ENCODE measurements at regions not wholly inside any gene's neighbourhood (a gene's known extent, or its start where the extent isn't known, plus 50 kb on each side); places are given as distances from the start of the nearest gene placed in this dataset.

DNA sequence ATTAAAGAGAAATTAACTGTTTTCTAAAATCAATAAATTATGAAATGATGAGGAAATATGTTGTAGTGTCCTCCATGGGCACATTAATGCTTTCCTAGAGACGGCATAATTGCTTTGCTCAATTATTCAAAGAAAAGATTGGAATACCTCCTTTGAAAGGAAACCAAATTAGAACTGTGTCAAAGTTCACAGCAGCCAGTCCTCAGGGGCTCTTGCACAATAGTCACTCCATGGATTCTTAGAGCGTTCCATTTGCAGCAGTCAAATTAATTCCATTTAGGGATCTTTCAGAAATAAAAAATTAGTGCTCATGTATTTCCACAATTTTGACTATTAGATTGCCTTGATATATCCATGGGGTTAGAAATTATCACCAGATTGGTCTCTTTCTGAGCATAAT, 841.6 kb upstream of the DPPA4 start:
- intact Hi-C loops (cut with micrococcal nuclease): no loop called here
- Histone ChIP-seq H3K27ac (replicated peaks) (no peak overlapping the region), H3K27me3 (ENCODE audit: low read depth) (no peaks in the 10 kb centered on the region), H3K4me3 (no peak overlapping the region), H3K9me3 (replicated peaks) (no peaks in the 10 kb centered on the region), H3K36me3 (no peaks in the 10 kb centered on the region), H3K4me1 (peaks cover 14% of the 10 kb centered on the region)
- TF ChIP-seq CTCF (IDR thresholded peaks at IDR 0.05; ENCODE audit: borderline replicate concordance): no peak
- no peak for DNase-seq

DNA sequence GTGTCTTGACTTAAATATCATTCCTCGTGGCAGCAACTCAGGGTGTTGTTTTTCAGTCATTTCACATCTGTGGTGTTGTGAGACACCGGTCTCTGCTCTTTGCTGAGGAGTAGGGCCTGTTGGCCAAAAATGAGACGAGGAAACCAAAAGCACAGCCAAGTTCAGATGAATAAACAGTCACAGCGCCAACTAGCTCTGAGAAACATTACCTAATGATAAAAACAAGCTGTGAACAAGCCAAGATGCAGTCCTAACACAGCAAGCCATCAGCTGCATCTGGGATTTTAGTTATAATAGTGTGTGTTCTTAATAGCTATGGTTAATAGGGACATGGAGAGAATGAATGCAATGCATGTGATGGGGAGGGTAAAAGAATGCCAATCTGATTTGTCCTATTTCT, 843.4 kb upstream of the DPPA4 start:
- TF ChIP-seq CTCF (IDR thresholded peaks at IDR 0.05; ENCODE audit: borderline replicate concordance): peak; percentile 28
- no peaks in the 10 kb centered on the region for H3K27me3 ChIP-seq (ENCODE audit: low read depth)
- H3K36me3 ChIP-seq: no peaks in the 10 kb centered on the region
- DNase-seq: peak; percentile 14
- H3K27ac ChIP-seq (replicated peaks): peak overlapping the region; percentile 9
- H3K4me3 ChIP-seq: no peak overlapping the region
- no peaks in the 10 kb centered on the region for H3K9me3 ChIP-seq (replicated peaks)
- intact Hi-C loops (cut with micrococcal nuclease): no loop called here
- peaks cover 14% of the 10 kb centered on the region for H3K4me1 ChIP-seq

- no peak for TF ChIP-seq CTCF (IDR thresholded peaks at IDR 0.05; ENCODE audit: borderline replicate concordance)
- intact Hi-C loops (cut with micrococcal nuclease): no loop called here
- no peaks in the 10 kb centered on the region for H3K36me3 ChIP-seq
- peaks cover 14% of the 10 kb centered on the region for H3K4me1 ChIP-seq
- peak overlapping the region; percentile 9 for H3K27ac ChIP-seq (replicated peaks)
- DNase-seq: no peak
- H3K4me3 ChIP-seq: no peak overlapping the region
- no peaks in the 10 kb centered on the region for H3K9me3 ChIP-seq (replicated peaks)
- H3K27me3 ChIP-seq (ENCODE audit: low read depth): no peaks in the 10 kb centered on the region
Observed at GRCh38 chr3:110181226-110181625, 843.9 kb upstream of the DPPA4 start.

DNA sequence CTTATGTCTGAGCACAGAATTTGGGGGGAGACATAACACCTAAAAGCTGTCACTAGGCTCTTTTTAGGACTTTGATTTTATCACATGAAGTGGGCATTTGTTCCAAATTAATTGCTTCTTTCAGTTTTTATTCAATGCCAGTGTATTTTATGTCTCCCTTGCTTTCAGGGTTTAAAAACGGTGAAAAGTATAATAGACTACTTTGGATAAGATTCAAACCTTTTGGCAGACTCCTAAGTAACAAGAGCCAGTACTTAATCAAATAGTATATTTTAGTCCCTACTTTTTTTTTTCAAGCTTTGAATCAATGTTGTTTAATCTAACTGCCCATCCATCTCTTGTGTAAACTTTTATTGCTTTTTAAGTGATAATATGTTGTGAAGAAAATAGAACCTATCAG, 847.2 kb upstream of the DPPA4 start:
- intact Hi-C loops (cut with micrococcal nuclease): no loop called here
- H3K4me1 ChIP-seq: peaks cover 4% of the 10 kb centered on the region
- no peak for DNase-seq
- TF ChIP-seq CTCF (IDR thresholded peaks at IDR 0.05; ENCODE audit: borderline replicate concordance): no peak
- H3K27me3 ChIP-seq (ENCODE audit: low read depth): no peaks in the 10 kb centered on the region
- H3K4me3 ChIP-seq: no peak overlapping the region
- no peak overlapping the region for H3K27ac ChIP-seq (replicated peaks)
- H3K9me3 ChIP-seq (replicated peaks): peaks cover 5% of the 10 kb centered on the region
- no peaks in the 10 kb centered on the region for H3K36me3 ChIP-seq

DNA sequence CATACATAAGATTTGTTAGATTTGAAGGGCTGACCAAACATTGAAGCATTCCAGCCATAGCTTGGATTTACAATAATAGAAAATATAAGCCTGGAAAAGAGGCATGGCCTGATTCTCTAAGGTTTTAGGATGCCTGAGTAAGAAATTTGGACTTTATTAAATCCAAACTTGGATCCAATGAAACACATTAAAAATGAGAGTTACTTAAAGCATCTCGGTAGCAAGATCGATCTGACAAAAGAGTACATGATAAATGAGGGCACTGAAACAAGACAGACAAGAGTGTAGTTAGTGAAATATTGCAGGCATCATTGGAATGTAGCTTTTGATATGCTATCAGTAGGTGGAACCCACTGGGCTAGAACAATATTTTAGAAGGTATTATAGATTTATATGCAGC, 855.7 kb upstream of the DPPA4 start:
- Histone ChIP-seq H3K4me3 (no peak overlapping the region), H3K36me3 (no peaks in the 10 kb centered on the region), H3K27me3 (ENCODE audit: low read depth) (no peaks in the 10 kb centered on the region), H3K9me3 (replicated peaks) (peaks cover 14% of the 10 kb centered on the region), H3K27ac (replicated peaks) (no peak overlapping the region), H3K4me1 (no peaks in the 10 kb centered on the region)
- intact Hi-C loops (cut with micrococcal nuclease): no loop called here
- TF ChIP-seq CTCF (IDR thresholded peaks at IDR 0.05; ENCODE audit: borderline replicate concordance): no peak
- DNase-seq: no peak
